Activated naive CD8-positive, alpha-beta T cell treated with anti-CD3 and anti-CD28 coated beads, Interleukin-2, amount 50 U/mL, for 24 hours (primary cell): ENCODE measurements at regions not wholly inside any gene's neighbourhood (a gene's known extent, or its start where the extent isn't known, plus 50 kb on each side); places are given as distances from the start of the nearest gene placed in this dataset.

Source experiments
- ATAC-seq: fragments of 150-1000 bp; cut with Tn5 transposase; one replicate; pipeline ENCODE4 v1.10.0; 2021
- DNase-seq: peaks from one replicate; pipeline ENCODE4 v3.0.0; 2021
- H3K27ac Mint-ChIP-seq: one replicate; pipeline ENCODE4 v1.8.0; 2021; ENCODE audit warnings: mild to moderate bottlenecking, mixed read lengths
- H3K27me3 Mint-ChIP-seq: one replicate; pipeline ENCODE4 v1.8.0; 2021; ENCODE audit warnings: mixed read lengths
- H3K36me3 Mint-ChIP-seq: one replicate; pipeline ENCODE4 v1.8.0; 2021; ENCODE audit warnings: low read depth, mixed read lengths
- H3K4me1 Mint-ChIP-seq: one replicate; pipeline ENCODE4 v1.8.0; 2021; ENCODE audit warnings: mixed read lengths
- H3K4me3 Mint-ChIP-seq: one replicate; pipeline ENCODE4 v1.8.0; 2021; ENCODE audit warnings: mild to moderate bottlenecking, moderate library complexity, mixed read lengths
- H3K9me3 Mint-ChIP-seq: one replicate; pipeline ENCODE4 v1.8.0; 2021; ENCODE audit warnings: mixed read lengths

GRCh38 chr2:75258620-75259019, 59.3 kb upstream of the TACR1 start:
- H3K9me3 Mint-ChIP-seq: peaks cover 30% of the 10 kb centered on the region
- ATAC-seq (no peak), DNase-seq (no peak)
- H3K27ac Mint-ChIP-seq: no peak overlapping the region
- no peaks in the 10 kb centered on the region for H3K4me1 Mint-ChIP-seq
- no peak overlapping the region for H3K4me3 Mint-ChIP-seq
- H3K36me3 Mint-ChIP-seq: peaks cover 3% of the 10 kb centered on the region
- no peaks in the 10 kb centered on the region for H3K27me3 Mint-ChIP-seq

- no peaks in the 10 kb centered on the region for H3K27me3 Mint-ChIP-seq
- H3K36me3 Mint-ChIP-seq: peaks cover 1% of the 10 kb centered on the region
- DNase-seq: no peak
- H3K4me1 Mint-ChIP-seq: no peaks in the 10 kb centered on the region
- peaks cover 34% of the 10 kb centered on the region for H3K9me3 Mint-ChIP-seq
- no peak overlapping the region for H3K4me3 Mint-ChIP-seq
- H3K27ac Mint-ChIP-seq: no peak overlapping the region
- no peak for ATAC-seq
These were observed 57.2 kb upstream of the TACR1 start for GRCh38 chr2:75256485-75256884.

- H3K36me3 Mint-ChIP-seq: peaks cover 4% of the 10 kb centered on the region
These were observed 54.2 kb upstream of the TACR1 start for GRCh38 chr2:75253526-75253925.

GRCh38 chr2:75251896-75252295, 52.6 kb upstream of the TACR1 start:
- ATAC-seq (no peak), DNase-seq (no peak)
- Mint-ChIP-seq H3K27me3 (no peaks in the 10 kb centered on the region), H3K4me1 (no peaks in the 10 kb centered on the region), H3K9me3 (peaks cover 36% of the 10 kb centered on the region), H3K36me3 (peaks cover 4% of the 10 kb centered on the region), H3K4me3 (no peak overlapping the region), H3K27ac (no peak overlapping the region)

More at GRCh38 chr2:75253526-75253925, 54.2 kb upstream of the TACR1 start:
- DNase-seq (no peak), ATAC-seq (no peak)
- no peaks in the 10 kb centered on the region for H3K4me1 Mint-ChIP-seq
- no peak overlapping the region for H3K4me3 Mint-ChIP-seq
- H3K27me3 Mint-ChIP-seq: no peaks in the 10 kb centered on the region
- no peak overlapping the region for H3K27ac Mint-ChIP-seq
- peaks cover 37% of the 10 kb centered on the region for H3K9me3 Mint-ChIP-seq
